ENCODE measurements at regions not wholly inside any gene's neighbourhood (a gene's known extent, or its start where the extent isn't known, plus 50 kb on each side); places are given as distances from the start of the nearest gene placed in this dataset.

GRCh38 chr6:50289366-50289765, 239.6 kb upstream of the DEFB112 start (continued):
- no peak for TF ChIP-seq ZNF532 (CRISPR knock-in tag; IDR thresholded peaks at IDR 0.05; ENCODE audit: borderline replicate concordance)
- no peak for TF ChIP-seq ZNF416 (CRISPR knock-in tag; IDR thresholded peaks at IDR 0.05)
- no peak for TF ChIP-seq ZNF425 (CRISPR knock-in tag; conservative IDR thresholded peaks at IDR 0.05)
- TF ChIP-seq SP1 (CRISPR knock-in tag; conservative IDR thresholded peaks at IDR 0.05) = no peak
- no peak for TF ChIP-seq E2F4 (CRISPR knock-in tag; IDR thresholded peaks at IDR 0.05; ENCODE audit: borderline replicate concordance, low read depth)
- no peak for TF ChIP-seq ZNF396 (CRISPR knock-in tag; IDR thresholded peaks at IDR 0.05; ENCODE audit: borderline replicate concordance)
- no peak for TF ChIP-seq OVOL2 (CRISPR knock-in tag; IDR thresholded peaks at IDR 0.05; ENCODE audit: borderline replicate concordance)
- no peak for TF ChIP-seq AR (CRISPR knock-in tag; IDR thresholded peaks at IDR 0.05)
- no peak for TF ChIP-seq RORB (CRISPR knock-in tag; IDR thresholded peaks at IDR 0.05)
- no peak for TF ChIP-seq TP53 (CRISPR knock-in tag; IDR thresholded peaks at IDR 0.05)

GRCh38 chr6:50301307-50301706, 251.6 kb upstream of the DEFB112 start:
- ATAC-seq (no peak), DNase-seq (ENCODE audit: low spot score) (no peak)
- H3K27me3 Mint-ChIP-seq (ENCODE audit: low read depth) = peaks cover 31% of the 10 kb centered on the region
- ChIA-PET CTCF (no interaction called here), POLR2A (no interaction called here)
- H3K9me3 Mint-ChIP-seq = no peaks in the 10 kb centered on the region
- TF ChIP-seq SMAD3 (CRISPR knock-in tag; IDR thresholded peaks at IDR 0.05; ENCODE audit: borderline replicate concordance) (no peak), E2F1 (CRISPR knock-in tag; IDR thresholded peaks at IDR 0.05) (no peak), CBFB (CRISPR knock-in tag; IDR thresholded peaks at IDR 0.05; ENCODE audit: low read depth) (no peak), ZNF671 (CRISPR knock-in tag; IDR thresholded peaks at IDR 0.05) (no peak), GABPB1 (CRISPR knock-in tag; IDR thresholded peaks at IDR 0.05) (no peak), EMX1 (CRISPR knock-in tag; IDR thresholded peaks at IDR 0.05) (no peak), FOXP1 (CRISPR knock-in tag; IDR thresholded peaks at IDR 0.05; ENCODE audit: borderline replicate concordance) (no peak), ZNF532 (CRISPR knock-in tag; IDR thresholded peaks at IDR 0.05; ENCODE audit: borderline replicate concordance) (no peak)
- H3K27ac Mint-ChIP-seq = no peak overlapping the region
- no peak overlapping the region for H3K4me3 Mint-ChIP-seq
- no peaks in the 10 kb centered on the region for H3K36me3 Mint-ChIP-seq
- H3K4me1 Mint-ChIP-seq = peaks cover 4% of the 10 kb centered on the region; the same call in 1 of the 2 replicates

Data from WTC11 (cell line).